ENCODE measurements at regions not wholly inside any gene's neighbourhood (a gene's known extent, or its start where the extent isn't known, plus 50 kb on each side); places are given as distances from the start of the nearest gene placed in this dataset.
"Not testable (repeated sequence)": the region's sequence is repeated elsewhere in the genome, so short reads cannot be mapped to it uniquely, and the experiment has no call there.

- no peak for DNase-seq
Measured at GRCh38 chr15:38818157-38818790, 253.7 kb upstream of the RASGRP1 start.

- no peak for DNase-seq
Measured at GRCh38 chr15:38819387-38819950, 254.9 kb upstream of the RASGRP1 start.

GRCh38 chr15:38823263-38823662, 258.6 kb upstream of the RASGRP1 start:
- no peak for DNase-seq

- no peak for DNase-seq
Measured at GRCh38 chr15:38824719-38825118, 260.1 kb upstream of the RASGRP1 start.

GRCh38 chr15:38826880-38827279, 262.3 kb upstream of the RASGRP1 start:
- DNase-seq = no peak

GRCh38 chr15:38828031-38828532, 263.5 kb upstream of the RASGRP1 start:
- no peak for DNase-seq

GRCh38 chr15:38829086-38829485, 264.5 kb upstream of the RASGRP1 start:
- no peak for DNase-seq

- no peak for DNase-seq
Measured at GRCh38 chr15:38842226-38842625, 277.6 kb upstream of the RASGRP1 start.

GRCh38 chr15:38843051-38843501, 278.5 kb upstream of the RASGRP1 start:
- DNase-seq = no peak

GRCh38 chr15:38843736-38844590, 279.3 kb upstream of the RASGRP1 start:
- DNase-seq = no peak

- DNase-seq = no peak
Measured at GRCh38 chr15:38844736-38845135, 280.1 kb upstream of the RASGRP1 start.

GRCh38 chr15:38846346-38846745, 281.7 kb upstream of the RASGRP1 start:
- DNase-seq = no peak

- DNase-seq = no peak
Measured at GRCh38 chr15:38847666-38848065, 283.1 kb upstream of the RASGRP1 start.

- DNase-seq = no peak
Measured at GRCh38 chr15:38849046-38849445, 284.4 kb upstream of the RASGRP1 start.

GRCh38 chr15:38852188-38852587, 287.6 kb upstream of the RASGRP1 start:
- not testable (repeated sequence) for DNase-seq

GRCh38 chr15:38853608-38854007, 289.0 kb upstream of the RASGRP1 start:
- no peak for DNase-seq

GRCh38 chr15:38854506-38854905, 289.9 kb upstream of the RASGRP1 start:
- DNase-seq = no peak

GRCh38 chr15:38857814-38858213, 293.2 kb upstream of the RASGRP1 start:
- no peak for DNase-seq

GRCh38 chr15:38859574-38859973, 295.0 kb upstream of the RASGRP1 start:
- no peak for DNase-seq

GRCh38 chr15:38860253-38860652, 295.6 kb upstream of the RASGRP1 start:
- no peak for DNase-seq

- DNase-seq = no peak
Measured at GRCh38 chr15:38860674-38861073, 296.1 kb upstream of the RASGRP1 start.

GRCh38 chr15:38861108-38861507, 296.5 kb upstream of the RASGRP1 start:
- no peak for DNase-seq

- DNase-seq = no peak
Measured at GRCh38 chr15:38862099-38862498, 297.5 kb upstream of the RASGRP1 start.

GRCh38 chr15:38863381-38863780, 298.8 kb upstream of the RASGRP1 start:
- DNase-seq = no peak
